ENCODE measurements at regions not wholly inside any gene's neighbourhood (a gene's known extent, or its start where the extent isn't known, plus 50 kb on each side); places are given as distances from the start of the nearest gene placed in this dataset.

- TF ChIP-seq POLR2A (IDR thresholded peaks at IDR 0.05), result no peak
- TF ChIP-seq CTCF (IDR thresholded peaks at IDR 0.05), result no peak
- Histone ChIP-seq H3K4me1 (no peaks in the 10 kb centered on the region), H3K4me3 (replicated peaks in 1 of 3) (no peak overlapping the region), H3K9me3 (no peaks in the 10 kb centered on the region), H3K36me3 (no peaks in the 10 kb centered on the region), H3K27ac (no peak overlapping the region), H3K27me3 (no peaks in the 10 kb centered on the region)
- 98% methylated on average over 3 of the region's 3 CpGs for WGBS, 2 donors
- no peak for DNase-seq
- intact Hi-C loops (cut with DNase I), result no loop called here
Measured at GRCh38 chr4:117264072-117264471, 178.7 kb upstream of the TRAM1L1 start.

GRCh38 chr4:117267317-117267716, 181.9 kb upstream of the TRAM1L1 start:
- intact Hi-C loops (cut with DNase I), result no loop called here
- H3K4me1 ChIP-seq, result no peaks in the 10 kb centered on the region
- no peak for DNase-seq
- no peaks in the 10 kb centered on the region for H3K9me3 ChIP-seq
- 76 to 93% methylated on average over 3 of the region's 3 CpGs for WGBS, 2 donors
- H3K36me3 ChIP-seq, result no peaks in the 10 kb centered on the region
- no peak overlapping the region for H3K27ac ChIP-seq
- TF ChIP-seq CTCF (IDR thresholded peaks at IDR 0.05), result no peak
- no peaks in the 10 kb centered on the region for H3K27me3 ChIP-seq
- H3K4me3 ChIP-seq (replicated peaks in 1 of 3), result no peak overlapping the region

GRCh38 chr4:117284736-117285135, 199.4 kb upstream of the TRAM1L1 start:
- TF ChIP-seq CTCF (IDR thresholded peaks at IDR 0.05), result no peak
- no peak for TF ChIP-seq POLR2A (IDR thresholded peaks at IDR 0.05)
- H3K4me3 ChIP-seq (replicated peaks in 1 of 3), result no peak overlapping the region
- DNase-seq, result no peak
- intact Hi-C loops (cut with DNase I), result no loop called here
- H3K4me1 ChIP-seq, result no peaks in the 10 kb centered on the region
- no peaks in the 10 kb centered on the region for H3K9me3 ChIP-seq
- no peak overlapping the region for H3K27ac ChIP-seq
- no peaks in the 10 kb centered on the region for H3K27me3 ChIP-seq
- H3K36me3 ChIP-seq, result no peaks in the 10 kb centered on the region

DNA sequence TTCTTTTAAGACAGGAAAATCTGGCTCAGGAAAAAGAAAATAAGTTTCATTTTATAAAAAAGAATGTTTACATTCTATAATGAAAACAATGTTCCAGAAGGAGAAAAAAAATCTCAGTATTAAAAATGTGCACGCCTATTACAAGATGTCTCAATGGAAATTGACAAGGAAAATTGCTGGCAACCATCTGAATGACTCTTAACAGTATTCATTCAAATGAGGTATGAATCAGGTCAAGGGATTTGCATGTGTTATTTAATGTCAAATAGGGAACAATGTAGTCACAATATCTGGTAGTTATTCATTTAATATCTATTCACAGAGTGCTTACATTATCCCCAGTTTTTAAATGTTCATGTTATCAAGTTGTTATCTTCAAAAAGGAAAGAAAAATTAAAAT, 208.4 kb upstream of the TRAM1L1 start:
- Histone ChIP-seq H3K9me3 (no peaks in the 10 kb centered on the region), H3K27ac (no peak overlapping the region), H3K4me1 (no peaks in the 10 kb centered on the region), H3K36me3 (no peaks in the 10 kb centered on the region), H3K27me3 (no peaks in the 10 kb centered on the region), H3K4me3 (replicated peaks in 1 of 3) (no peak overlapping the region)
- DNase-seq, result no peak
- TF ChIP-seq POLR2A (IDR thresholded peaks at IDR 0.05) (no peak), CTCF (IDR thresholded peaks at IDR 0.05) (no peak)
- intact Hi-C loops (cut with DNase I), result no loop called here
- 78 to 92% methylated on average over 1 of the region's 1 CpG for WGBS, 2 donors

GRCh38 chr4:117302226-117302625, 216.8 kb upstream of the TRAM1L1 start:
- no peak for TF ChIP-seq POLR2A (IDR thresholded peaks at IDR 0.05)
- no peak for TF ChIP-seq CTCF (IDR thresholded peaks at IDR 0.05)
- 67 to 93% methylated on average over 2 of the region's 2 CpGs for WGBS, 2 donors
- H3K9me3 ChIP-seq, result no peaks in the 10 kb centered on the region
- no peaks in the 10 kb centered on the region for H3K4me1 ChIP-seq
- intact Hi-C loops (cut with DNase I), result no loop called here
- H3K27me3 ChIP-seq, result no peaks in the 10 kb centered on the region
- H3K4me3 ChIP-seq (replicated peaks in 1 of 3), result no peak overlapping the region
- DNase-seq, result no peak
- no peak overlapping the region for H3K27ac ChIP-seq
- H3K36me3 ChIP-seq, result no peaks in the 10 kb centered on the region
